A673 (cell line): ENCODE measurements at regions not wholly inside any gene's neighbourhood (a gene's known extent, or its start where the extent isn't known, plus 50 kb on each side); places are given as distances from the start of the nearest gene placed in this dataset.
"Not testable (repeated sequence)": the region's sequence is repeated elsewhere in the genome, so short reads cannot be mapped to it uniquely, and the experiment has no call there.

Experiments used
- EZH2 ChIP-seq: fragments of 200-600 bp; sonication (generic); IDR thresholded peaks from 2 replicates; pipeline ENCODE4 v1.6.1; 2017; ENCODE audit warnings: borderline replicate concordance, low read depth, mild to moderate bottlenecking, mixed read lengths, antibody characterized with exemption, low read length; ENCODE audit not compliant: poor library complexity, severe bottlenecking
- TF ChIP-seq, protein P1 (sequence below): fragments of 300-800, 200-600 bp; sonication (generic); conservative IDR thresholded peaks from 2 replicates; pipeline ENCODE4 v1.5.1; 2017; ENCODE audit warnings: low read depth, mild to moderate bottlenecking, antibody characterized with exemption, low read length, moderate library complexity, mixed read lengths

DNA sequence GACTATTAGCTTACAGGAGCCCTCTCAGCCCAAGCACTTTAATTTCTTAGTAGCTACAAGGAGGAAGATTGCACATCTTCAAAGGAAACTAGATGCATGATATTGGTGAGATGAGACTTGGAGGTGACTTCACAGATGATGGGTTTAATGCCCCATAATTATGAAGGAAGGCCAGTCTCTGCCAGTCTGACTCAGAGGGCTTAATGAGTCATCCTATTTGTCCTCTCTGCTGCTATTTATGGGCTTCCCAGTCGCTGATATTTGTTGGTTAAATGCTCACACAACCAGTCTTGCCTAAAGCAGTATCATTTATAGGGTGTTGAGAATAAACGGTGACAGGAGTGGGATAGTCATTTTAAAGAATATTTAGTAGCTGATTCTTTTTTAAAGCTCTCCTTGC, 187.0 kb downstream of the TP53TG3F start:
- TF ChIP-seq, protein P1, sequence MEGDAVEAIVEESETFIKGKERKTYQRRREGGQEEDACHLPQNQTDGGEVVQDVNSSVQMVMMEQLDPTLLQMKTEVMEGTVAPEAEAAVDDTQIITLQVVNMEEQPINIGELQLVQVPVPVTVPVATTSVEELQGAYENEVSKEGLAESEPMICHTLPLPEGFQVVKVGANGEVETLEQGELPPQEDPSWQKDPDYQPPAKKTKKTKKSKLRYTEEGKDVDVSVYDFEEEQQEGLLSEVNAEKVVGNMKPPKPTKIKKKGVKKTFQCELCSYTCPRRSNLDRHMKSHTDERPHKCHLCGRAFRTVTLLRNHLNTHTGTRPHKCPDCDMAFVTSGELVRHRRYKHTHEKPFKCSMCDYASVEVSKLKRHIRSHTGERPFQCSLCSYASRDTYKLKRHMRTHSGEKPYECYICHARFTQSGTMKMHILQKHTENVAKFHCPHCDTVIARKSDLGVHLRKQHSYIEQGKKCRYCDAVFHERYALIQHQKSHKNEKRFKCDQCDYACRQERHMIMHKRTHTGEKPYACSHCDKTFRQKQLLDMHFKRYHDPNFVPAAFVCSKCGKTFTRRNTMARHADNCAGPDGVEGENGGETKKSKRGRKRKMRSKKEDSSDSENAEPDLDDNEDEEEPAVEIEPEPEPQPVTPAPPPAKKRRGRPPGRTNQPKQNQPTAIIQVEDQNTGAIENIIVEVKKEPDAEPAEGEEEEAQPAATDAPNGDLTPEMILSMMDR = not testable (repeated sequence)
- not testable (repeated sequence) for TF ChIP-seq EZH2
